ENCODE measurements at regions not wholly inside any gene's neighbourhood (a gene's known extent, or its start where the extent isn't known, plus 50 kb on each side); places are given as distances from the start of the nearest gene placed in this dataset.

GRCh38 chr12:34206061-34206785, 183.9 kb downstream of the ALG10 start:
- TF ChIP-seq CTCF (IDR thresholded peaks at IDR 0.05) (no peak), POLR2A (IDR thresholded peaks at IDR 0.05) (no peak)

Data from body of pancreas (tissue), 4 donors.